LNCaP clone FGC (cell line): ENCODE measurements at regions not wholly inside any gene's neighbourhood (a gene's known extent, or its start where the extent isn't known, plus 50 kb on each side); places are given as distances from the start of the nearest gene placed in this dataset.

ENCODE experiments used
- DNase-seq: peaks from one replicate; pipeline ENCODE4 v3.0.0-alpha.2; 2011; ENCODE audit warnings: low read depth
- H3K4me3 ChIP-seq: 2 replicates; pipeline ENCODE4 v1.5.1; 2011; ENCODE audit warnings: mild to moderate bottlenecking, low read depth, low read length, control low read depth
- CTCF ChIP-seq: IDR thresholded peaks from 2 replicates; pipeline ENCODE4 v1.5.1; 2012; ENCODE audit warnings: mild to moderate bottlenecking; ENCODE audit not compliant: control insufficient read depth, insufficient read depth; ENCODE audit errors: extremely low read depth

GRCh38 chr1:81071072-81071858, 729.5 kb upstream of the ADGRL2 start:
- no peak for TF ChIP-seq CTCF
- H3K4me3 ChIP-seq, result no peak overlapping the region
- no peak for DNase-seq

GRCh38 chr1:81069856-81070255, 730.9 kb upstream of the ADGRL2 start:
- no peak overlapping the region for H3K4me3 ChIP-seq
- no peak for DNase-seq
- no peak for TF ChIP-seq CTCF

- TF ChIP-seq CTCF, result no peak
- no peak overlapping the region for H3K4me3 ChIP-seq
- DNase-seq, result no peak
Observed at GRCh38 chr1:81068726-81069125, 732.0 kb upstream of the ADGRL2 start.

- no peak for DNase-seq
- TF ChIP-seq CTCF, result no peak
- H3K4me3 ChIP-seq, result no peak overlapping the region
Observed at GRCh38 chr1:81053826-81054225, 746.9 kb upstream of the ADGRL2 start.

GRCh38 chr1:81052162-81052561, 748.6 kb upstream of the ADGRL2 start:
- H3K4me3 ChIP-seq, result no peak overlapping the region
- no peak for TF ChIP-seq CTCF
- DNase-seq, result no peak

- no peak for DNase-seq
- TF ChIP-seq CTCF, result no peak
Observed at GRCh38 chr1:81050390-81050789, 750.3 kb upstream of the ADGRL2 start.

GRCh38 chr1:81044708-81045107, 756.0 kb upstream of the ADGRL2 start:
- TF ChIP-seq CTCF, result no peak
- no peak overlapping the region for H3K4me3 ChIP-seq
- DNase-seq, result no peak

More at GRCh38 chr1:81050390-81050789, 750.3 kb upstream of the ADGRL2 start:
- no peak overlapping the region for H3K4me3 ChIP-seq
